GM12892 (cell line): ENCODE measurements at regions not wholly inside any gene's neighbourhood (a gene's known extent, or its start where the extent isn't known, plus 50 kb on each side); places are given as distances from the start of the nearest gene placed in this dataset.

Experiments used
- POLR2A ChIP-seq: IDR thresholded peaks from 2 replicates; pipeline ENCODE4 v1.6.1; 2011; ENCODE audit warnings: low read depth, low read length, control low read depth
- POLR2AphosphoS5 ChIP-seq: IDR thresholded peaks from 2 replicates; pipeline ENCODE4 v1.6.1; 2011; ENCODE audit warnings: low read depth, low read length, control low read depth
- TAF1 ChIP-seq: IDR thresholded peaks from 2 replicates; pipeline ENCODE4 v1.6.1; 2011; ENCODE audit warnings: low read depth, mild to moderate bottlenecking, control low read depth, low read length, borderline replicate concordance

GRCh38 chr2:120852200-120852815 lies 116.6 kb downstream of the GLI2 start:
- TF ChIP-seq POLR2A (no peak), POLR2AphosphoS5 (no peak), TAF1 (no peak)
